Stimulated activated CD8-positive, alpha-beta memory T cell treated with anti-CD3 and anti-CD28 coated beads, Interleukin-15, amount 100 ng/mL, for 4 hours (primary cell): ENCODE measurements at regions not wholly inside any gene's neighbourhood (a gene's known extent, or its start where the extent isn't known, plus 50 kb on each side); places are given as distances from the start of the nearest gene placed in this dataset.

Source experiments
- DNase-seq, 2 donors: peaks; one replicate each; pipeline ENCODE4 v3.0.0-alpha.2; 2020; ENCODE audit warnings: low read depth in 2 of 2

- DNase-seq, result no peak
These were observed 288.8 kb downstream of the FOXL1 start for GRCh38 chr16:86866986-86867722.

GRCh38 chr16:86868070-86868469 lies 289.7 kb downstream of the FOXL1 start:
- DNase-seq, result no peak

GRCh38 chr16:86868786-86869185 lies 290.4 kb downstream of the FOXL1 start:
- DNase-seq, result no peak

- DNase-seq, result no peak
These were observed 291.1 kb downstream of the FOXL1 start for GRCh38 chr16:86869288-86870022.

- DNase-seq, result no peak
These were observed 292.0 kb downstream of the FOXL1 start for GRCh38 chr16:86870380-86870779.

GRCh38 chr16:86872131-86872530 lies 293.8 kb downstream of the FOXL1 start:
- no peak for DNase-seq

- DNase-seq, result no peak
These were observed 294.5 kb downstream of the FOXL1 start for GRCh38 chr16:86872833-86873232.

GRCh38 chr16:86874141-86874540 lies 295.8 kb downstream of the FOXL1 start:
- DNase-seq, result no peak

- DNase-seq, result no peak
These were observed 298.1 kb downstream of the FOXL1 start for GRCh38 chr16:86876499-86876898.

GRCh38 chr16:86877108-86877507 lies 298.8 kb downstream of the FOXL1 start:
- no peak for DNase-seq

- DNase-seq, result no peak
These were observed 299.5 kb downstream of the FOXL1 start for GRCh38 chr16:86877835-86878234.

GRCh38 chr16:86878236-86879080 lies 300.1 kb downstream of the FOXL1 start:
- no peak for DNase-seq

- no peak for DNase-seq
These were observed 300.9 kb downstream of the FOXL1 start for GRCh38 chr16:86879268-86879667.

GRCh38 chr16:86880316-86881117 lies 302.2 kb downstream of the FOXL1 start:
- no peak for DNase-seq

GRCh38 chr16:86881118-86881510 lies 302.8 kb downstream of the FOXL1 start:
- DNase-seq, result no peak

GRCh38 chr16:86881861-86882273 lies 303.5 kb downstream of the FOXL1 start:
- no peak for DNase-seq

- no peak for DNase-seq
These were observed 304.4 kb downstream of the FOXL1 start for GRCh38 chr16:86882586-86883280.

- DNase-seq, result no peak
These were observed 305.4 kb downstream of the FOXL1 start for GRCh38 chr16:86883583-86884389.

GRCh38 chr16:86884390-86884650 lies 306.0 kb downstream of the FOXL1 start:
- no peak for DNase-seq

GRCh38 chr16:86885139-86885538 lies 306.8 kb downstream of the FOXL1 start:
- DNase-seq, result no peak
